Right lobe of liver (tissue), 4 donors: ENCODE measurements at regions not wholly inside any gene's neighbourhood (a gene's known extent, or its start where the extent isn't known, plus 50 kb on each side); places are given as distances from the start of the nearest gene placed in this dataset.

ENCODE experiments used
- CTCF ChIP-seq, 4 donors: fragments of 200-600 bp in 3 of 4; fragments of 450-650 bp in 1 of 4; IDR thresholded peaks; one replicate each; pipeline versions ENCODE4 v1.5.1 to v1.8.0; 2016 to 2022; ENCODE audit warnings: antibody characterized with exemption in 4 of 4, mild to moderate bottlenecking in 2 of 4
- POLR2A ChIP-seq: fragments of 450-650 bp; IDR thresholded peaks from one replicate; pipeline ENCODE4 v1.6.1; 2017; ENCODE audit warnings: antibody characterized with exemption, mild to moderate bottlenecking
- donor health status: DM: no; HTN: no; CAD: no.
- donor health status: DM: no; HTN: no; CAD: no.
- donor health status: DM: no; HTN: yes; CAD: no.

GRCh38 chr20:7361321-7361720 lies 578.9 kb downstream of the HAO1 start:
- no peak for TF ChIP-seq CTCF (IDR thresholded peaks at IDR 0.05)
- TF ChIP-seq POLR2A, result no peak
